HUES64 (cell line): ENCODE measurements at regions not wholly inside any gene's neighbourhood (a gene's known extent, or its start where the extent isn't known, plus 50 kb on each side); places are given as distances from the start of the nearest gene placed in this dataset.
"Not testable (repeated sequence)": the region's sequence is repeated elsewhere in the genome, so short reads cannot be mapped to it uniquely, and the experiment has no call there.

Experiments used
- H3K27ac ChIP-seq: 2 replicates; pipeline ENCODE4 v1.7.0; 2013; ENCODE audit warnings: low read depth, low read length, inconsistent platforms
- H3K27me3 ChIP-seq: 2 replicates; pipeline ENCODE4 v1.6.1; 2013; ENCODE audit warnings: mild to moderate bottlenecking, low read length; ENCODE audit not compliant: insufficient read depth
- H3K36me3 ChIP-seq: 2 replicates; pipeline ENCODE4 v1.6.1; 2013; ENCODE audit warnings: mild to moderate bottlenecking, low read length; ENCODE audit not compliant: insufficient read depth
- H3K4me1 ChIP-seq: 2 replicates; pipeline ENCODE4 v1.6.1; 2013; ENCODE audit warnings: mild to moderate bottlenecking, low read length, moderate library complexity; ENCODE audit not compliant: insufficient read depth
- H3K4me3 ChIP-seq: 2 replicates; pipeline ENCODE4 v1.5.1; 2013; ENCODE audit warnings: mild to moderate bottlenecking, low read length, moderate library complexity
- H3K9ac ChIP-seq: 2 replicates; pipeline ENCODE4 v1.6.1; 2013; ENCODE audit warnings: mild to moderate bottlenecking, low read depth, low read length
- H3K9me3 ChIP-seq: 2 replicates; pipeline ENCODE4 v1.6.1; 2013; ENCODE audit warnings: low read depth, low read length; ENCODE audit not compliant: insufficient read depth
- WGBS: fragments of 150-250, 120-280 bp; methylation state at CpG from one replicate; pipeline ENCODE4 v1.1.7; 2013; ENCODE audit warnings: missing lambda C conversion rate; 5-methylcytosine and 5-hydroxymethylcytosine counted together

DNA sequence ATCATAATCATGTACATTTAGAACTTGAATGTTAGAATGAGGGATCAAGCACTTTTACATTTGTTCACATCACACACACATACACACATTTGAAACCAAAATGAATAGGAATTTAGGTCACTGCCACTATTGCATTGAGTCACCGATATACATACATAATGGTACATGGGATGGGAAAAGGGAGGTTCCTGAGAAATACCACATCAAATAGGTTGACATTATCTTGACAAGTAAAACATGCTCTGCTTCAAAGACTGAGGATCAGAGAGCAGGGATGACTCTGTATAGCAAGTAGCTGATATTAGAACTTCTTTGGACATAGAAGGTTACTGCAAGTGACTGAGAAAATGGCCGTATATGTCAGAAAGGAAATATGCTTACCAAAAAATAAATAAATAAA lies 847.2 kb downstream of the PLOD2 start:
- Histone ChIP-seq H3K27ac (no peak overlapping the region), H3K9me3 (no peaks in the 10 kb centered on the region; the same call in 1 of the 2 replicates), H3K27me3 (no peaks in the 10 kb centered on the region), H3K4me3 (no peak overlapping the region), H3K9ac (no peak overlapping the region), H3K4me1 (peaks cover 5% of the 10 kb centered on the region), H3K36me3 (no peaks in the 10 kb centered on the region)
- WGBS: 100% methylated on average over 1 of the region's 2 CpGs

DNA sequence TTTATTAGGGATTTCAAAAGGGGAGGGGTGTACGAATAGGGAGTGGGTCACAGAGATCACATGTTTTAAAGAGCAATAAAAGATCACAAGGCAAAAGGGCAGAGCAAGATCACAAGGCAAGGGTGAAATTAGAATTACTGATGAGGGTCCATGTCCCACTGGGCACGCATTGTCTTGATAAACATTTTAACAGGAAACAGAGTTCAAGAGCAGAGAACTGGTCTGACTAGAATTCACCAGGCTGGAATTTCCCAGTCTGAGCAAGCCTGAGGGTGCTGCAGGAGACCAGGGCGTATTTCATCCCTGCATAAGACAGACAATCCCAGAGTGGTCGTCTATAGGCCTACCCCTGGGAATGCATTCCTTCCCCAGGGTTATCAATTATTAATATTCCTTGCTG lies 844.7 kb downstream of the PLOD2 start:
- not testable (repeated sequence) for H3K4me1 ChIP-seq, H3K9ac ChIP-seq, H3K27me3 ChIP-seq, H3K36me3 ChIP-seq, H3K27ac ChIP-seq, H3K4me3 ChIP-seq, H3K9me3 ChIP-seq
- 78% methylated on average over 4 of the region's 4 CpGs for WGBS

DNA sequence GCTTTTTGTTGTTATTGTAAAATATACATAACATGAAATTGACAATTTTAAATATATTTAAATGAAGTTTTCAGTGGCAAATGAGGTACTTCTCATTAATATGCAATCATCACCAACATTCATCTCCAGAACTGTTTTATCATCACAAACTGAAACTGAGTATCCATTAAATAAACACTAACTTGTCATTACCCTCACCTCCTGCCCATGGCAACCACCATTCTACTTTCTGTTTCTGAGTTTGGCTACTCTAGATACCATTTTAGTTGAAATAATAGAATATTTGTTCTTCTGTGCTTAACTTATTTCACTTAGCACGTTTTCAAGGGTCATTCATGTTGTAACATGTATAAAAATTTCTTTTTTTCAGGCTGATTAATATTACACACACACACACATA lies 834.3 kb downstream of the PLOD2 start:
- H3K27ac ChIP-seq: no peak overlapping the region
- no peaks in the 10 kb centered on the region for H3K27me3 ChIP-seq
- no peak overlapping the region for H3K4me3 ChIP-seq
- H3K9me3 ChIP-seq: no peaks in the 10 kb centered on the region
- H3K36me3 ChIP-seq: no peaks in the 10 kb centered on the region
- H3K4me1 ChIP-seq: no peaks in the 10 kb centered on the region
- no peak overlapping the region for H3K9ac ChIP-seq
- no CpG with 5 or more reads among the region's 1 CpG for WGBS

DNA sequence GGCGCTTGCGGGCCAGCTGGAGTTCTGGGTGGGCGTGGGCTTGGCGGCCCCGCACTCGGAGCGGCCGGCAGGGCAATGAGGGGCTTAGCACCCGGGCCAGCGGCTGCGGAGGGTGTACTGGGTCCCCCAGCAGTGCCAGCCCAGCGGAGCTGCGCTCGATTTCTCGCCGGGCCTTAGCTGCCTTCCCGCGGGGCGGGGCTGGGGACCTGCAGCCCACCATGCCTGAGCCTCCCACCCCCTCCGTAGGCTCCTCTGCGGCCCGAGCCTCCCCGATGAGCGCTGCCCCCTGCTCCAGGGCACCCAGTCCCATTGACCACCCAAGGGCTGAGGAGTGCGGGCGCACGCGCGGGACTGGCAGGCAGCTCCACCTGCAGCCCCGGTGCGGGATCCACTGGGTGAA lies 827.6 kb downstream of the PLOD2 start:
- not testable (repeated sequence) for H3K4me3 ChIP-seq

DNA sequence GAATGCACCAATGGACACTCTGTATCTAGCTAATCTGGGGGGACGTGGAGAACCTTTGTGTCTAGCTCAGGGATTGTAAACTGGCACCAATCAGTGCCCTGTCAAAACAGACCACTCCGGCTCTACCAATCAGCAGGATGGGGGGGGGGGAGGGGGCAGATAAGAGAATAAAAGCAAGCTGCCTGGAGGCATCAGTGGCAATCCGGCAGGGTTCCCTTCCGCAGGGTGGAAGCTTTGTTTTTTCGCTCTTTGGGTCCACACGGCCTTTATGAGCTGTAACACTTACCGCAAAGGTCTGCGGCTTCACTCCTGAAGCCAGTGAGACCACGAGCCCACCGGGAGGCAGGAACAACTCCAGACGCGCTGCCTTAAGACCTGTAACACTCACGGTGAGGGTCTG lies 827.1 kb downstream of the PLOD2 start:
- Histone ChIP-seq H3K4me3 (no peak overlapping the region), H3K27ac (no peak overlapping the region), H3K9me3 (no peaks in the 10 kb centered on the region), H3K9ac (no peak overlapping the region), H3K27me3 (no peaks in the 10 kb centered on the region), H3K36me3 (no peaks in the 10 kb centered on the region), H3K4me1 (no peaks in the 10 kb centered on the region)
- WGBS: 89% methylated on average over 13 of the region's 13 CpGs

More for the DNA sequence above, 827.6 kb downstream of the PLOD2 start:
- H3K36me3 ChIP-seq, H3K27me3 ChIP-seq, H3K9me3 ChIP-seq, H3K9ac ChIP-seq, H3K27ac ChIP-seq, H3K4me1 ChIP-seq: not testable (repeated sequence)
- WGBS: 91% methylated on average over 29 of the region's 31 CpGs

DNA sequence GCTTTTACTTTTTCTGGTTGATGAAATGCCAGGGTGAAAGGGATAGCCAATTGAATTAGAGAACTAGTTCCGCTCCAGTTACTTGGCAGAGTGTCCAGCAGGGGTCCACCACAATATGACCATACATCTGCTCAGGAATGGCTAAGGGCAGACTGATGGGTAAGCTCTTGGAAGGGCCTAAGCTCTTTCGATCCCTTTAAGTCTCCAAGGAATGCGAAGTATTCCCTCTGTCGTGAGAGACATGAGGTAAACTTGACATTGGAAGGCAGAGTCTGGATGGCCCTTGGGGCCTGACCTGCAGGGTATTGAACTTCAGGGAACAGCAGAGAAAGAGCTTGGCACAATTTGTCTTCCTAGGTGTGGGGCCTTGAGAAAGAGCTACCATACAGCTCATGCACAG lies 805.8 kb downstream of the PLOD2 start:
- Histone ChIP-seq H3K4me1 (no peaks in the 10 kb centered on the region), H3K27me3 (no peaks in the 10 kb centered on the region), H3K4me3 (no peak overlapping the region), H3K36me3 (no peaks in the 10 kb centered on the region), H3K9me3 (peaks cover 42% of the 10 kb centered on the region), H3K27ac (no peak overlapping the region), H3K9ac (no peak overlapping the region)
- WGBS: 93% methylated on average over 4 of the region's 4 CpGs

DNA sequence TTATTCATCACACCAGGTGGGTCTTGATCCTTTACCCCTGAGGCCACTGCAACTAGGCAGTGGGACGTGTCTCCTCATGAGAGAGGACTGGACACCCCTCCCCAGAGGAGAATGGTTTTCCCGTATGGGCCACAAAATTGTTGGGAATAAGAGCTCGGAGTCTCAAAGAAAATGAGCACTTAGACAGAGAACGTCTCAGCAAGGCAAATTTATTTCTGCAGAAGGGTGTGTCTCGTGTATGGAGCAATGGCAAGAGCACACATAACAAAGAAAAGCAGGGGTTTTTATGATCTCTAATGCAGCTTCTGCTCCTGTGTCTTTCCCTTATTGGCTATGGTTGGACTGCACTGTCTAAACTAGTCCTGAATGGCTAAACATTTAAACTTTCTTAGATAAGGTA lies 803.5 kb downstream of the PLOD2 start:
- H3K4me3 ChIP-seq: no peak overlapping the region
- 93% methylated on average over 5 of the region's 5 CpGs for WGBS
- H3K4me1 ChIP-seq: no peaks in the 10 kb centered on the region
- no peak overlapping the region for H3K9ac ChIP-seq
- H3K9me3 ChIP-seq: peaks cover 42% of the 10 kb centered on the region
- H3K27ac ChIP-seq: no peak overlapping the region
- no peaks in the 10 kb centered on the region for H3K27me3 ChIP-seq
- H3K36me3 ChIP-seq: no peaks in the 10 kb centered on the region

DNA sequence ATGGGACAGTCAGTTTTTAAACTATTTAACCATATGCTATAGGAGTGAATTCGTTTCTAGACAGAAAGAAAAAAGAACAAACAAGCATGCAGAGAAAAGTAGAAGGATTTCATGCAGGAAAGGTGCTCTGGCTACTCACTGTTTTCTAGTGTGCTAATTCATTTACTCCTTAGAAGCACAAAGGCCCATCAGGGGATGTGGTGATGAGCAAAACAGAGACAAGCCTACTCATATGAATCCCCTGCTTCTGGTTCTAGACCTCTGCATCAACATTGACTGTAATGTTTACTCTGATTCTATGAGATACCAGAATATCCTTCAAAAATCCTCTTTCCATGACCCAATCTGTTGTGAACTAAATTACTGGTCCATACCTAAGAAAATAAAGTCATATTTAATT lies 801.9 kb downstream of the PLOD2 start:
- 100% methylated on average over 1 of the region's 1 CpG for WGBS
- Histone ChIP-seq H3K9me3 (peaks cover 37% of the 10 kb centered on the region), H3K27me3 (no peaks in the 10 kb centered on the region), H3K27ac (no peak overlapping the region), H3K36me3 (no peaks in the 10 kb centered on the region), H3K4me1 (no peaks in the 10 kb centered on the region), H3K9ac (no peak overlapping the region), H3K4me3 (no peak overlapping the region)

DNA sequence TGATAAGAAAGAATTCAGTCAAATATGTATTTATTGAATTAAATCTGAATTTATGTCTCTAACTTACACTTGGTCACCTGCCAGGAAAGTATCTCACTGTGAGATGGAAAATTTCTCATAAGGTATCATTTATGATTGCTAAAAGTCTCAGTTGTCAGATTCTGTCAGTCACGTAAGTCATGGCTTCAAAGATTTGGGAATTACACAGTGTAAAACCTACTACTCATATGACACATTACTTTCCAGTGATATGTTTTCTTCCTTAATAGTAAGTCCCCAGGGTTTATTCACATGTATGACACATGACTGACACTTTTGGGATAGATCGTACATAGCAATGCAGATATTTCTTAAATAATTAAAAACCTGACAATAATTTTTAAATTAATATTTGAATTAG lies 792.2 kb downstream of the PLOD2 start:
- H3K4me1 ChIP-seq: no peaks in the 10 kb centered on the region
- H3K9ac ChIP-seq: no peak overlapping the region
- no peaks in the 10 kb centered on the region for H3K9me3 ChIP-seq
- no peak overlapping the region for H3K4me3 ChIP-seq
- H3K27ac ChIP-seq: no peak overlapping the region
- WGBS: 100% methylated on average over 1 of the region's 2 CpGs
- no peaks in the 10 kb centered on the region for H3K36me3 ChIP-seq
- no peaks in the 10 kb centered on the region for H3K27me3 ChIP-seq

DNA sequence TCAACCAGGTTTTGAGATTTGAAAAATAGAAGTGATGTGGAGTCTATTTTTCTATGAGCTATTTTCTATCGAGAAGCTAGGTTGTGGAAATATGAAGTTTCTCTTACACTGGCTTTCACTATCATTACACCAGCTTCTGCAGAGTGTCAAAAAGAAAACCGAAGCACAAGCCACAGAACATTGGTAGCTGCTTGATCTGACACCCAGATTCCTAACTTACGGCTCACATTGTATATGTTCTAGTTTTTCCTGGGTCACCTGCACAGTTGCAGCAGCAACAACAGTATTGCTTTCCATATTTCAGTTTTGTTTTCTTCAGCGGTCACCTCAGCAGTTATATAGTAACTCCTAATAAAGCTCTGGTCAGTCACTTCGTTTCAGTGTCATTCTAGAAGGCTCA lies 790.1 kb downstream of the PLOD2 start:
- no peaks in the 10 kb centered on the region for H3K27me3 ChIP-seq
- no peak overlapping the region for H3K4me3 ChIP-seq
- no peaks in the 10 kb centered on the region for H3K9me3 ChIP-seq
- H3K27ac ChIP-seq: no peak overlapping the region
- no peaks in the 10 kb centered on the region for H3K36me3 ChIP-seq
- 94% methylated on average over 4 of the region's 5 CpGs for WGBS
- H3K4me1 ChIP-seq: no peaks in the 10 kb centered on the region
- H3K9ac ChIP-seq: no peak overlapping the region

DNA sequence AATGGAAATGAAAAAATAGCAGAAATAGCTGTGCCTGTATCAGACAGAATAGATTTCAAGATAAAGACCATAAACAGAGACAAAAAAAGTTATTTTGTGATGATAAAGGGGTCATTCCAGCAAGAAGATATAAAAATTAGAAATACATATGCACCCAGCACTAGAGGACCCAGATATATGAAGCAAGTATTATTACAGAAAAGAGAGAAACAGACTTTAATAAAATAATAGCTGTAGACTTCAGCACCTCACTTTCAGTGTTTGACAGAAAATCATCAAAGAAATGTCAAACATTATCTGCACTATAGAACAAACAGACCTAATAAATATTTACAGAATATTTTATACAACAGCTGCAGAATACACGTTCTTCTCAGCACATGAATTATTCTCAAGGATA lies 783.7 kb downstream of the PLOD2 start:
- H3K4me3 ChIP-seq: no peak overlapping the region
- no CpG with 5 or more reads among the region's 1 CpG for whole genome bisulfite sequencing

DNA sequence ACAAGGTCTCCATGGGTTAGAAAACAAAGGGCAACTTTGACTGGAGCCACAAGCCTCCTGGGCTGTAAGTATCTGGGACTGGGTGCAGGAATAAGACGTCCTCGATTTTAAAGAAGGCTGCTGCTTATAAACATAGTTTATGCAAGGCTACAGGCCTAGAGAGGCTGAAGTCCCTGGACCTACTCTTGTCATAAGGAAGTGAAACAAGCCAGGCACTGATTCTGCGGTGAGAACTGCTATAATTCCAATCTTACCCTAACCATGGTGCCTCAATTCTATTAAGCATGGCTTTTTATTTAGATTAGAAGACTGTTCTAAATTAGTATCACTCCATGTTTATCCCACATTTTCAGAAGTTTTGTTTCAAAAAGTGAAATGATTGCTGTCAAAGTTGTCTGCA lies 777.6 kb downstream of the PLOD2 start:
- Histone ChIP-seq H3K27ac (no peak overlapping the region), H3K27me3 (no peaks in the 10 kb centered on the region), H3K4me3 (no peak overlapping the region), H3K36me3 (no peaks in the 10 kb centered on the region), H3K9ac (no peak overlapping the region), H3K4me1 (no peaks in the 10 kb centered on the region), H3K9me3 (no peaks in the 10 kb centered on the region)
- 92% methylated on average over 3 of the region's 3 CpGs for WGBS

More for the DNA sequence above, 783.7 kb downstream of the PLOD2 start:
- no peak overlapping the region for H3K27ac ChIP-seq
- H3K4me1 ChIP-seq: no peaks in the 10 kb centered on the region
- no peaks in the 10 kb centered on the region for H3K27me3 ChIP-seq
- no peak overlapping the region for H3K9ac ChIP-seq
- H3K36me3 ChIP-seq: no peaks in the 10 kb centered on the region
- no peaks in the 10 kb centered on the region for H3K9me3 ChIP-seq
